SK-N-SH treated with all-trans-retinoic acid at 6 μM for 48 hours (cell line): ENCODE measurements at regions not wholly inside any gene's neighbourhood (a gene's known extent, or its start where the extent isn't known, plus 50 kb on each side); places are given as distances from the start of the nearest gene placed in this dataset.

Experiments
- ISL1 ChIP-seq: fragments of 250-450 bp; sonication (Bioruptor Pico); IDR thresholded peaks from 2 replicates; pipeline ENCODE4 v2.1.2; 2022; ENCODE audit warnings: mild to moderate bottlenecking, moderate library complexity
- SNAI2 ChIP-seq: fragments of 250-450 bp; sonication (Bioruptor Pico); IDR thresholded peaks from 2 replicates; pipeline ENCODE4 v1.5.0; 2020; ENCODE audit warnings: mild to moderate bottlenecking, moderate library complexity
- ZNF8 ChIP-seq: fragments of 450-650 bp; formaldehyde crosslinking; IDR thresholded peaks from 2 replicates; pipeline ENCODE4 v1.5.0; 2020; ENCODE audit warnings: mild to moderate bottlenecking, moderate library complexity

GRCh38 chrX:94524867-94525266, 850.9 kb downstream of the FAM133A start:
- no peak for TF ChIP-seq ZNF8 (CRISPR knock-in tag)
- TF ChIP-seq ISL1: no peak
- no peak for TF ChIP-seq SNAI2 (CRISPR knock-in tag)
